ENCODE measurements at regions not wholly inside any gene's neighbourhood (a gene's known extent, or its start where the extent isn't known, plus 50 kb on each side); places are given as distances from the start of the nearest gene placed in this dataset.
"Not testable (repeated sequence)": the region's sequence is repeated elsewhere in the genome, so short reads cannot be mapped to it uniquely, and the experiment has no call there.

GRCh38 chr14:48697362-48697761 lies 888.8 kb downstream of the RPS29 start:
- not testable (repeated sequence) for ATAC-seq; H3K36me3 Mint-ChIP-seq (ENCODE audit: insufficient read depth)

GRCh38 chr14:48693793-48694192 lies 892.4 kb downstream of the RPS29 start:
- Mint-ChIP-seq H3K9me3 (peaks cover 18% of the 10 kb centered on the region), H3K4me1 (ENCODE audit: low read depth) (no peaks in the 10 kb centered on the region), H3K27me3 (ENCODE audit: low read depth) (no peaks in the 10 kb centered on the region), H3K36me3 (ENCODE audit: insufficient read depth) (no peaks in the 10 kb centered on the region), H3K4me3 (no peak overlapping the region)
- ATAC-seq (no peak), DNase-seq (no peak)

More at GRCh38 chr14:48697362-48697761, 888.8 kb downstream of the RPS29 start:
- peaks cover 22% of the 10 kb centered on the region for H3K9me3 Mint-ChIP-seq
- H3K27me3 Mint-ChIP-seq (ENCODE audit: low read depth); H3K4me3 Mint-ChIP-seq; DNase-seq; H3K4me1 Mint-ChIP-seq (ENCODE audit: low read depth): not testable (repeated sequence)

- peaks cover 6% of the 10 kb centered on the region for H3K9me3 Mint-ChIP-seq
- no peaks in the 10 kb centered on the region for H3K36me3 Mint-ChIP-seq (ENCODE audit: insufficient read depth)
- no peak for DNase-seq
- ATAC-seq = no peak
- H3K4me1 Mint-ChIP-seq (ENCODE audit: low read depth) = no peaks in the 10 kb centered on the region
- H3K27me3 Mint-ChIP-seq (ENCODE audit: low read depth) = no peaks in the 10 kb centered on the region
- no peak overlapping the region for H3K4me3 Mint-ChIP-seq
Measured at GRCh38 chr14:48690349-48690748, 895.8 kb downstream of the RPS29 start.

- H3K9me3 Mint-ChIP-seq = peaks cover 7% of the 10 kb centered on the region
- DNase-seq = no peak
- no peak overlapping the region for H3K4me3 Mint-ChIP-seq
- H3K36me3 Mint-ChIP-seq (ENCODE audit: insufficient read depth) = no peaks in the 10 kb centered on the region
- no peaks in the 10 kb centered on the region for H3K27me3 Mint-ChIP-seq (ENCODE audit: low read depth)
- ATAC-seq = no peak
- no peaks in the 10 kb centered on the region for H3K4me1 Mint-ChIP-seq (ENCODE audit: low read depth)
Measured at GRCh38 chr14:48686650-48687049, 899.5 kb downstream of the RPS29 start.

GRCh38 chr14:48672506-48672905 lies 913.7 kb downstream of the RPS29 start:
- DNase-seq (no peak), ATAC-seq (no peak)
- no peaks in the 10 kb centered on the region for H3K27me3 Mint-ChIP-seq (ENCODE audit: low read depth)
- H3K4me3 Mint-ChIP-seq = no peak overlapping the region
- no peaks in the 10 kb centered on the region for H3K4me1 Mint-ChIP-seq (ENCODE audit: low read depth)
- H3K9me3 Mint-ChIP-seq = peaks cover 15% of the 10 kb centered on the region
- H3K36me3 Mint-ChIP-seq (ENCODE audit: insufficient read depth) = no peaks in the 10 kb centered on the region

GRCh38 chr14:48670939-48671338 lies 915.2 kb downstream of the RPS29 start:
- Mint-ChIP-seq H3K9me3 (peaks cover 10% of the 10 kb centered on the region), H3K4me1 (ENCODE audit: low read depth) (no peaks in the 10 kb centered on the region), H3K27me3 (ENCODE audit: low read depth) (no peaks in the 10 kb centered on the region), H3K4me3 (no peak overlapping the region), H3K36me3 (ENCODE audit: insufficient read depth) (no peaks in the 10 kb centered on the region)
- ATAC-seq (no peak), DNase-seq (no peak)

- ATAC-seq = no peak
- H3K27me3 Mint-ChIP-seq (ENCODE audit: low read depth) = no peaks in the 10 kb centered on the region
Measured at GRCh38 chr14:48665077-48665784, 920.9 kb downstream of the RPS29 start.

GRCh38 chr14:48643241-48643640 lies 942.9 kb downstream of the RPS29 start:
- no peak overlapping the region for H3K4me3 Mint-ChIP-seq
- DNase-seq (no peak), ATAC-seq (no peak)
- no peaks in the 10 kb centered on the region for H3K4me1 Mint-ChIP-seq (ENCODE audit: low read depth)
- H3K27me3 Mint-ChIP-seq (ENCODE audit: low read depth) = no peaks in the 10 kb centered on the region
- no peaks in the 10 kb centered on the region for H3K36me3 Mint-ChIP-seq (ENCODE audit: insufficient read depth)
- H3K9me3 Mint-ChIP-seq = peaks cover 12% of the 10 kb centered on the region

More at GRCh38 chr14:48665077-48665784, 920.9 kb downstream of the RPS29 start:
- no peak overlapping the region for H3K4me3 Mint-ChIP-seq
- no peaks in the 10 kb centered on the region for H3K4me1 Mint-ChIP-seq (ENCODE audit: low read depth)
- DNase-seq = no peak
- peaks cover 12% of the 10 kb centered on the region for H3K9me3 Mint-ChIP-seq
- no peaks in the 10 kb centered on the region for H3K36me3 Mint-ChIP-seq (ENCODE audit: insufficient read depth)

GRCh38 chr14:48628870-48629269 lies 953.5 kb upstream of the MDGA2 start:
- DNase-seq = no peak
- Mint-ChIP-seq H3K4me3 (no peak overlapping the region), H3K9me3 (peaks cover 2% of the 10 kb centered on the region), H3K27me3 (ENCODE audit: low read depth) (no peaks in the 10 kb centered on the region), H3K36me3 (ENCODE audit: insufficient read depth) (no peaks in the 10 kb centered on the region), H3K4me1 (ENCODE audit: low read depth) (no peaks in the 10 kb centered on the region)
- no peak for ATAC-seq

GRCh38 chr14:48622980-48623379 lies 947.6 kb upstream of the MDGA2 start:
- no peaks in the 10 kb centered on the region for H3K4me1 Mint-ChIP-seq (ENCODE audit: low read depth)
- ATAC-seq = no peak
- no peaks in the 10 kb centered on the region for H3K27me3 Mint-ChIP-seq (ENCODE audit: low read depth)
- H3K36me3 Mint-ChIP-seq (ENCODE audit: insufficient read depth) = no peaks in the 10 kb centered on the region
- no peak for DNase-seq
- H3K4me3 Mint-ChIP-seq = no peak overlapping the region
- H3K9me3 Mint-ChIP-seq = no peaks in the 10 kb centered on the region

- H3K9me3 Mint-ChIP-seq = no peaks in the 10 kb centered on the region
- no peaks in the 10 kb centered on the region for H3K27me3 Mint-ChIP-seq (ENCODE audit: low read depth)
- DNase-seq = no peak
- ATAC-seq = no peak
- no peak overlapping the region for H3K4me3 Mint-ChIP-seq
- no peaks in the 10 kb centered on the region for H3K4me1 Mint-ChIP-seq (ENCODE audit: low read depth)
- H3K36me3 Mint-ChIP-seq (ENCODE audit: insufficient read depth) = no peaks in the 10 kb centered on the region
Measured at GRCh38 chr14:48618057-48618456, 942.7 kb upstream of the MDGA2 start.

- no peak for ATAC-seq
- Mint-ChIP-seq H3K4me1 (ENCODE audit: low read depth) (no peaks in the 10 kb centered on the region), H3K27me3 (ENCODE audit: low read depth) (no peaks in the 10 kb centered on the region), H3K9me3 (peaks cover 4% of the 10 kb centered on the region), H3K36me3 (ENCODE audit: insufficient read depth) (no peaks in the 10 kb centered on the region), H3K4me3 (no peak overlapping the region)
- no peak for DNase-seq
Measured at GRCh38 chr14:48616931-48617330, 941.5 kb upstream of the MDGA2 start.

GRCh38 chr14:48615618-48616017 lies 940.2 kb upstream of the MDGA2 start:
- no peak for DNase-seq
- Mint-ChIP-seq H3K27me3 (ENCODE audit: low read depth) (no peaks in the 10 kb centered on the region), H3K9me3 (peaks cover 12% of the 10 kb centered on the region), H3K4me1 (ENCODE audit: low read depth) (no peaks in the 10 kb centered on the region), H3K36me3 (ENCODE audit: insufficient read depth) (no peaks in the 10 kb centered on the region), H3K4me3 (no peak overlapping the region)
- ATAC-seq = no peak

- no peak overlapping the region for H3K4me3 Mint-ChIP-seq
- no peaks in the 10 kb centered on the region for H3K27me3 Mint-ChIP-seq (ENCODE audit: low read depth)
- no peaks in the 10 kb centered on the region for H3K36me3 Mint-ChIP-seq (ENCODE audit: insufficient read depth)
- ATAC-seq (no peak), DNase-seq (no peak)
- H3K4me1 Mint-ChIP-seq (ENCODE audit: low read depth) = no peaks in the 10 kb centered on the region
- H3K9me3 Mint-ChIP-seq = peaks cover 12% of the 10 kb centered on the region
Measured at GRCh38 chr14:48614003-48614402, 938.6 kb upstream of the MDGA2 start.

- not testable (repeated sequence) for H3K9me3 Mint-ChIP-seq; H3K4me3 Mint-ChIP-seq; H3K27me3 Mint-ChIP-seq (ENCODE audit: low read depth); H3K36me3 Mint-ChIP-seq (ENCODE audit: insufficient read depth); H3K4me1 Mint-ChIP-seq (ENCODE audit: low read depth); DNase-seq; ATAC-seq
Measured at GRCh38 chr14:48606960-48607359, 931.6 kb upstream of the MDGA2 start.
